Activated T-helper 1 cell treated with Interleukin-2 at 50 U/mL for 16 hours (primary cell): ENCODE measurements at regions not wholly inside any gene's neighbourhood (a gene's known extent, or its start where the extent isn't known, plus 50 kb on each side); places are given as distances from the start of the nearest gene placed in this dataset.
"Not testable (repeated sequence)": the region's sequence is repeated elsewhere in the genome, so short reads cannot be mapped to it uniquely, and the experiment has no call there.

Experiments used
- DNase-seq: peaks from one replicate; pipeline ENCODE4 v3.0.0-alpha.2; 2020; ENCODE audit warnings: low read depth

GRCh38 chr14:53395267-53395666 lies 242.1 kb upstream of the DDHD1 start:
- DNase-seq = not testable (repeated sequence)

GRCh38 chr14:53391631-53392285 lies 238.6 kb upstream of the DDHD1 start:
- no peak for DNase-seq

- no peak for DNase-seq
Observed at GRCh38 chr14:53391156-53391555, 238.0 kb upstream of the DDHD1 start.

- no peak for DNase-seq
Observed at GRCh38 chr14:53390008-53390407, 236.9 kb upstream of the DDHD1 start.

- no peak for DNase-seq
Observed at GRCh38 chr14:53389202-53389601, 236.1 kb upstream of the DDHD1 start.

GRCh38 chr14:53386362-53386761 lies 233.2 kb upstream of the DDHD1 start:
- no peak for DNase-seq

- DNase-seq = no peak
Observed at GRCh38 chr14:53384536-53384935, 231.4 kb upstream of the DDHD1 start.

- DNase-seq = no peak
Observed at GRCh38 chr14:53384073-53384472, 230.9 kb upstream of the DDHD1 start.

- DNase-seq = no peak
Observed at GRCh38 chr14:53381895-53382294, 228.8 kb upstream of the DDHD1 start.

- no peak for DNase-seq
Observed at GRCh38 chr14:53380867-53381225, 227.7 kb upstream of the DDHD1 start.

GRCh38 chr14:53380052-53380866 lies 227.1 kb upstream of the DDHD1 start:
- no peak for DNase-seq

GRCh38 chr14:53378142-53378541 lies 225.0 kb upstream of the DDHD1 start:
- DNase-seq = no peak

GRCh38 chr14:53376064-53376463 lies 222.9 kb upstream of the DDHD1 start:
- no peak for DNase-seq

- DNase-seq = no peak
Observed at GRCh38 chr14:53375599-53375998, 222.5 kb upstream of the DDHD1 start.

- DNase-seq = no peak
Observed at GRCh38 chr14:53368711-53369201, 215.6 kb upstream of the DDHD1 start.

- no peak for DNase-seq
Observed at GRCh38 chr14:53368066-53368465, 214.9 kb upstream of the DDHD1 start.

GRCh38 chr14:53367644-53368026 lies 214.5 kb upstream of the DDHD1 start:
- DNase-seq = no peak

GRCh38 chr14:53365486-53366130 lies 212.5 kb upstream of the DDHD1 start:
- DNase-seq = no peak

GRCh38 chr14:53362916-53363315 lies 209.8 kb upstream of the DDHD1 start:
- DNase-seq = not testable (repeated sequence)

GRCh38 chr14:53360829-53361228 lies 207.7 kb upstream of the DDHD1 start:
- no peak for DNase-seq

- no peak for DNase-seq
Observed at GRCh38 chr14:53358166-53358565, 205.0 kb upstream of the DDHD1 start.

GRCh38 chr14:53356361-53357150 lies 203.4 kb upstream of the DDHD1 start:
- DNase-seq = no peak
